NT2/D1 (cell line): ENCODE measurements at regions not wholly inside any gene's neighbourhood (a gene's known extent, or its start where the extent isn't known, plus 50 kb on each side); places are given as distances from the start of the nearest gene placed in this dataset.

Experiments
- DNase-seq: peaks from one replicate; pipeline ENCODE4 v3.0.0-alpha.2; 2011; ENCODE audit warnings: low read depth, low spot score
- H3K27me3 ChIP-seq: 2 replicates; pipeline ENCODE4 v1.6.0; 2011; ENCODE audit warnings: mild to moderate bottlenecking; ENCODE audit not compliant: insufficient read length, insufficient read depth
- H3K36me3 ChIP-seq: 2 replicates; pipeline ENCODE4 v1.6.1; 2011; ENCODE audit warnings: mild to moderate bottlenecking, low read length, mixed read lengths; ENCODE audit not compliant: insufficient read depth, insufficient read length
- H3K4me1 ChIP-seq: 2 replicates; pipeline ENCODE4 v1.5.1; 2011; ENCODE audit not compliant: insufficient read depth, insufficient read length
- H3K4me3 ChIP-seq: 2 replicates; pipeline ENCODE4 v1.5.1; 2011; ENCODE audit warnings: low read depth; ENCODE audit not compliant: insufficient read length
- H3K9ac ChIP-seq: 2 replicates; pipeline ENCODE4 v1.6.0; 2011; ENCODE audit warnings: low read depth; ENCODE audit not compliant: insufficient read length
- H3K9me3 ChIP-seq: 2 replicates; pipeline ENCODE4 v1.5.1; 2011; ENCODE audit warnings: mild to moderate bottlenecking, low read length; ENCODE audit not compliant: insufficient read depth
- SUZ12 ChIP-seq: IDR thresholded peaks from 2 replicates; pipeline ENCODE4 v1.6.1; 2011; ENCODE audit not compliant: insufficient read length, insufficient read depth; ENCODE audit errors: extremely low read depth
- YY1 ChIP-seq: IDR thresholded peaks from 2 replicates; pipeline ENCODE4 v1.6.1; 2011; ENCODE audit not compliant: insufficient read length, insufficient read depth
- ZNF274 ChIP-seq: IDR thresholded peaks from 2 replicates; pipeline ENCODE4 v1.6.1; 2011; ENCODE audit warnings: mild to moderate bottlenecking, low read depth, low read length

GRCh38 chr6:21441386-21441785 lies 152.2 kb upstream of the SOX4 start:
- Histone ChIP-seq H3K9me3 (no peaks in the 10 kb centered on the region), H3K4me1 (no peaks in the 10 kb centered on the region), H3K36me3 (no peaks in the 10 kb centered on the region), H3K4me3 (no peak overlapping the region), H3K27me3 (no peaks in the 10 kb centered on the region), H3K9ac (no peak overlapping the region)
- TF ChIP-seq SUZ12 (no peak), ZNF274 (no peak)
- no peak for DNase-seq

DNA sequence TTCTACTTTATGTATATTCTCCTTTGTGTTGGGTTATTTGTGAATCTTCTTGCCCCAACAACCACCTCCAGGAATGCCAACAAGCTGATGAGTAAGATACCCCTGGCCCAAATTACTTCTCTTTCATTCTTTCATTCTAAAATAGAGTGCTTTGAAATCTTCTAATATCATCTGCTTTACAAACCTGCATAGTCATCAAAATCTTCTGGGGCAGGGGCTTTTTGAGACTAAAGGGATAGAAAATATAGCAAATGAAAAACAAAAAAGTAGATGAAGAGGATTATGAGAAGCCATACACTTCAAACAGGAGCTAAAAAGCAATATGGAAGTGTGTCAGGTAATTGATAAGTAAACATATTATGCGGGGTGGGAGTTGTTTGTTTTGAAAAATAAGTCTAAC lies 150.7 kb upstream of the SOX4 start:
- Histone ChIP-seq H3K9me3 (no peaks in the 10 kb centered on the region), H3K4me3 (no peak overlapping the region), H3K27me3 (no peaks in the 10 kb centered on the region), H3K9ac (no peak overlapping the region), H3K4me1 (no peaks in the 10 kb centered on the region), H3K36me3 (no peaks in the 10 kb centered on the region)
- DNase-seq = no peak
- TF ChIP-seq YY1 = no peak
- no peak for TF ChIP-seq SUZ12
- TF ChIP-seq ZNF274 = no peak

- Histone ChIP-seq H3K9ac (no peak overlapping the region), H3K4me1 (no peaks in the 10 kb centered on the region), H3K36me3 (no peaks in the 10 kb centered on the region), H3K9me3 (no peaks in the 10 kb centered on the region), H3K4me3 (no peak overlapping the region), H3K27me3 (no peaks in the 10 kb centered on the region)
- DNase-seq = no peak
- TF ChIP-seq YY1 (no peak), SUZ12 (no peak), ZNF274 (no peak)
Measured at GRCh38 chr6:21444711-21445260, 148.8 kb upstream of the SOX4 start.

DNA sequence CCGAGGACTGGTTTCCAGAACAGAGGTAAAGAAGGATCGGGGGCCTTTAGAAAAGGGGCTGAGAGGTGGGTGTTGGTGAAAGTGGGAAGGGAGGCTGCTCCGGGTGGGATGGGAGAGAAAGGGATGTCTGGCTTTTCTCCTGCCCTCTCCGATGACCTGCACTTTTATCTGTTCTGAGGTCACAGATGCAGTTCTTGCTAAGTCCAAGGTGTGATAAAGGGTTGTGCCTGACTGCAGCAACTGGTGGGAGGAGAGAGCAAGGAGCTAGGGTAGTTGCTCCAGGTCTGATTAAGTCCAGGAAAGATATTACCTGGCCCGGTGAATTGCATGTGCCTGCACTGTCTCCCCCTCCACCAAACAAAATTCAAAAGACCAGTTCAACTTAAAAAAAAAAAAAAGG lies 145.6 kb upstream of the SOX4 start:
- H3K4me1 ChIP-seq = no peaks in the 10 kb centered on the region

DNA sequence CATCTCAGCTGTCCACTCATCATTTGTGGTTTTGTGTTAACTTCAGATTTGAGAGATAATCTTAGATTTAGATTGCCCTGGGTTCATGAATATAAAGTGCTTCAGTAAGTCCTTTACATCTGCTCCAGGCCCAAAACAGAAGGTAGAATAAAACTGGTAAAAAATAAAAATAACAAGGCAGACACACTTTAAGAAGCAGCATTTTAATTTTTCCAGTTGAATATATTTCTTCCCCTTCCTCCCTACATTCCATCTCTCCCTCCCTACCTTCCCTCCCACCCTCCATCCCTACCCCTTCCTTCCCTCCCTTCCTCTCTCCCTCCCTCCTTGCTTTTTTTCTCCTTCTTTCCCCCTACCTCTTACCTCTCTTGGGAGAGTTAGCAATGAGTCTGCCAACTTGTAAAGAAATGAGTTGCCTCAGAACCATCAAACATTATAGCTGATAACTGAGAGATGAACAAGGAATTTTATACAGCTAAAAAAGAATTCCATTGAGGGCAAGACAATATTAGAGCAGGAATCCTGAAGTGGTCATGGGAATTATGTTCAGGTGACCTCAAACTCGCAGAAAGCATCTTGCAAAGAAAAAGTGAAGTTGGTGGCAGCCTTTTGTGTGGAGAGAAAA lies 145.0 kb upstream of the SOX4 start:
- H3K4me1 ChIP-seq = no peaks in the 10 kb centered on the region
- TF ChIP-seq SUZ12 (no peak), YY1 (no peak), ZNF274 (no peak)
- no peaks in the 10 kb centered on the region for H3K9me3 ChIP-seq
- no peaks in the 10 kb centered on the region for H3K27me3 ChIP-seq
- DNase-seq = no peak
- no peak overlapping the region for H3K9ac ChIP-seq
- no peak overlapping the region for H3K4me3 ChIP-seq
- H3K36me3 ChIP-seq = no peaks in the 10 kb centered on the region

More for the DNA sequence above, 145.6 kb upstream of the SOX4 start:
- no peaks in the 10 kb centered on the region for H3K36me3 ChIP-seq
- H3K4me3 ChIP-seq = no peak overlapping the region
- H3K9me3 ChIP-seq = no peaks in the 10 kb centered on the region
- no peak for TF ChIP-seq YY1
- TF ChIP-seq SUZ12 = no peak
- no peak for TF ChIP-seq ZNF274
- H3K27me3 ChIP-seq = no peaks in the 10 kb centered on the region
- no peak overlapping the region for H3K9ac ChIP-seq
- DNase-seq = no peak

DNA sequence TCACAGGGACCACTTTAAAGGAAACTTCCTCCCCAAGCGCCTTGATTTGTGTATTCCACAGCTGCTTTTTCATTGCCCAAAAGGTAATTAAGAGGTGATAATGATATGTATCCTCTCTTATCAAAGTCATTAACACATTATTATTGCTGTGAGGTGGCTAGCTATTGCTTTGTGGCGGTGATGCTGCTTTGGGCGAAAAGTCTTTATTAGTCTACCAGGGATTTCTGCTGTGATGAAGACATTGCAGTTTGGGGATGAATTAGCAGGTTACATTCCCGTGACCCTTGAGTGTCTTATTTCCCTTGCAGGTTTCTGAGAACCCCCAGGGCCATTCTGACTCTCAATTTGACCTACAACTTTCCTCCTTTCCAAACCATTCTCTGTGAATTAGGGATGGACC lies 143.4 kb upstream of the SOX4 start:
- Histone ChIP-seq H3K4me1 (no peaks in the 10 kb centered on the region), H3K36me3 (no peaks in the 10 kb centered on the region), H3K4me3 (no peak overlapping the region), H3K9ac (no peak overlapping the region), H3K9me3 (no peaks in the 10 kb centered on the region), H3K27me3 (no peaks in the 10 kb centered on the region)
- TF ChIP-seq SUZ12 = no peak
- no peak for TF ChIP-seq YY1
- no peak for TF ChIP-seq ZNF274
- no peak for DNase-seq

DNA sequence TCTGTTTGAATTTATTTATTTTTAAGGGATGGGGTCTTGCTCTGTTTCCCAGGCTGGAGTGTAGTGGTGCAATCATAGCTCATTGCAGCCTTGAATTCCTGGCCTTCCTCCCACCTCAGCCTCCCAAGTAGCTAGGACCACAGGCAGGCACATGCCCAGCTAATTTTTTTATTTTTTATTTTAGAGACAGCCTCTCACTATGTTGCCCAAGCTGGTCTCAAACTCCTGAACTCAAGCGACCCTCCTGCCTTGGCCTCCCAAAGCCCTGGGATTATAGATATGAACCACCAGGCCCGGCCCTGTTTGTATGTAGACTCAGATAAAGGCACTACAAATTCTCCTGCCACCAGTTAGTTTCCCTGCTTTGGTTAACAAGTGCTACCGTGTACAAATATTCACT lies 142.9 kb upstream of the SOX4 start:
- Histone ChIP-seq H3K27me3 (no peaks in the 10 kb centered on the region), H3K4me3 (no peak overlapping the region), H3K4me1 (no peaks in the 10 kb centered on the region), H3K9me3 (no peaks in the 10 kb centered on the region), H3K36me3 (no peaks in the 10 kb centered on the region), H3K9ac (no peak overlapping the region)
- DNase-seq = no peak
- TF ChIP-seq SUZ12 = no peak
- TF ChIP-seq YY1 = no peak
- no peak for TF ChIP-seq ZNF274
